ENCODE measurements at regions not wholly inside any gene's neighbourhood (a gene's known extent, or its start where the extent isn't known, plus 50 kb on each side); places are given as distances from the start of the nearest gene placed in this dataset.

DNA sequence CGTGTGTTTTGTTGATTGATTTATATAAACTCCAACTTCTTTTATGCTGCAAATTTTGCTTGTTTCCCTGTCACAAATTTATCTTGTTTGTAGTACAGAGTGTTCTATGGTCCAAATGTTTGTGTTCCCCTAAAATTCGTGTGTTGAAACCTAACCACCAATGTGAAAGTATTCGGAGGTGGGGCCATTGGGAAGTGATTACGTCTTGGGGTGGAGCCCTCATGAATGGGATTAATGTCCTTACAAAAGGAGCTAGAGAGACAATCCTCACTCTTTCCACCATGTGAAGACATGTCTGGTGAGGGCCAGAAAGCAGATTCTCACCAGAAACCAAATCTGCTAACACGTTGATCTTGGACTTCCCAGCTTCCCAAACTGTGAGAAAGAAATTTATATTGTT lies 262.0 kb downstream of the MAN2A1 start:
- TF ChIP-seq, protein P1, sequence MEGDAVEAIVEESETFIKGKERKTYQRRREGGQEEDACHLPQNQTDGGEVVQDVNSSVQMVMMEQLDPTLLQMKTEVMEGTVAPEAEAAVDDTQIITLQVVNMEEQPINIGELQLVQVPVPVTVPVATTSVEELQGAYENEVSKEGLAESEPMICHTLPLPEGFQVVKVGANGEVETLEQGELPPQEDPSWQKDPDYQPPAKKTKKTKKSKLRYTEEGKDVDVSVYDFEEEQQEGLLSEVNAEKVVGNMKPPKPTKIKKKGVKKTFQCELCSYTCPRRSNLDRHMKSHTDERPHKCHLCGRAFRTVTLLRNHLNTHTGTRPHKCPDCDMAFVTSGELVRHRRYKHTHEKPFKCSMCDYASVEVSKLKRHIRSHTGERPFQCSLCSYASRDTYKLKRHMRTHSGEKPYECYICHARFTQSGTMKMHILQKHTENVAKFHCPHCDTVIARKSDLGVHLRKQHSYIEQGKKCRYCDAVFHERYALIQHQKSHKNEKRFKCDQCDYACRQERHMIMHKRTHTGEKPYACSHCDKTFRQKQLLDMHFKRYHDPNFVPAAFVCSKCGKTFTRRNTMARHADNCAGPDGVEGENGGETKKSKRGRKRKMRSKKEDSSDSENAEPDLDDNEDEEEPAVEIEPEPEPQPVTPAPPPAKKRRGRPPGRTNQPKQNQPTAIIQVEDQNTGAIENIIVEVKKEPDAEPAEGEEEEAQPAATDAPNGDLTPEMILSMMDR (IDR thresholded peaks at IDR 0.05), result no peak
- TF ChIP-seq ZFX (IDR thresholded peaks at IDR 0.05; ENCODE audit: borderline replicate concordance), result no peak

All from 22Rv1 (cell line).